B cell (primary cell): ENCODE measurements at regions not wholly inside any gene's neighbourhood (a gene's known extent, or its start where the extent isn't known, plus 50 kb on each side); places are given as distances from the start of the nearest gene placed in this dataset.

Source experiments
- ATAC-seq: fragments of 200-7000 bp; cut with Tn5 transposase; one replicate; pipeline ENCODE4 v1.10.0; 2021; ENCODE audit warnings: low read depth, mild to moderate bottlenecking, moderate number of reproducible peaks, moderate library complexity
- CTCF ChIA-PET: fragments of 350-600 bp; sonication (Branson Sonifier 250); formaldehyde crosslinking; loops from one replicate; lab custom pipeline; 2021; ENCODE audit warnings: antibody characterized with exemption, inconsistent platforms; lab: Charles Lee
- POLR2A ChIA-PET: fragments of 350-600 bp; sonication (Branson Sonifier 250); formaldehyde crosslinking; loops from one replicate; lab custom pipeline; 2021; ENCODE audit warnings: antibody characterized with exemption; lab: Charles Lee
- DNase-seq: peaks from one replicate; pipeline ENCODE4 v3.0.0; 2013
- H2AFZ ChIP-seq: 2 replicates; pipeline ENCODE4 v1.6.1; 2012; ENCODE audit warnings: mild to moderate bottlenecking, low read depth, low read length; ENCODE audit not compliant: insufficient read depth, poor library complexity, severe bottlenecking
- H3K27ac ChIP-seq, 2 donors: 1 replicate in 1 of 2; 2 replicates in 1 of 2; pipeline ENCODE4 v1.5.1; 2012 to 2013; ENCODE audit warnings: low read length in 2 of 2, mild to moderate bottlenecking in 2 of 2, moderate library complexity in 1 of 2
- H3K27me3 ChIP-seq, 4 experiments: fragments of 200-600 bp in 1 of 4; sonication (generic) in 1 of 4; replicated peaks in 1 of 4; 1 replicate in 2 of 4; 2 replicates in 2 of 4; pipeline versions ENCODE4 v1.6.1 to v1.7.0; 2013 to 2016; ENCODE audit warnings: low read length in 3 of 4, mild to moderate bottlenecking in 2 of 4, mixed read lengths in 1 of 4, moderate library complexity in 1 of 4; ENCODE audit not compliant: insufficient read depth in 4 of 4, control insufficient read depth in 3 of 4; ENCODE audit errors: control extremely low read depth in 1 of 4
- H3K36me3 ChIP-seq, 2 experiments: replicated peaks in 1 of 2; 1 replicate in 1 of 2; 2 replicates in 1 of 2; pipeline versions ENCODE4 v1.6.1 to v1.7.1; 2013; ENCODE audit warnings: low read length in 1 of 2; ENCODE audit not compliant: insufficient read depth in 2 of 2, control insufficient read depth in 1 of 2; ENCODE audit errors: control extremely low read depth in 1 of 2, extremely low read depth in 1 of 2
- H3K4me1 ChIP-seq, 2 donors: fragments of 200-600 bp in 1 of 2; sonication (generic) in 1 of 2; 1 replicate in 1 of 2; 2 replicates in 1 of 2; pipeline versions ENCODE4 v1.5.1 to v1.6.1; 2013 to 2017; ENCODE audit warnings: low read length in 2 of 2; ENCODE audit not compliant: control insufficient read depth in 2 of 2, insufficient read depth in 2 of 2
- H3K4me2 ChIP-seq: replicated peaks from 2 replicates; pipeline ENCODE3; 2012; ENCODE audit warnings: mild to moderate bottlenecking, low read depth, low read length; ENCODE audit not compliant: poor library complexity, severe bottlenecking
- H3K4me3 ChIP-seq, 5 experiments: fragments of 200-600 bp in 1 of 5; sonication (generic) in 1 of 5; 1 replicate in 3 of 5; 2 replicates in 2 of 5; pipeline versions ENCODE4 v1.5.1 to v1.7.0; 2011 to 2016; ENCODE audit warnings: low read length in 4 of 5, mild to moderate bottlenecking in 4 of 5, low read depth in 2 of 5, control low read depth in 1 of 5, moderate library complexity in 1 of 5; ENCODE audit not compliant: insufficient read depth in 1 of 5; ENCODE audit errors: control extremely low read depth in 1 of 5, extremely low read depth in 1 of 5
- H3K79me2 ChIP-seq: fragments of 200-600 bp; sonication (generic); one replicate; pipeline ENCODE4 v1.6.0; 2016; ENCODE audit warnings: low read length; ENCODE audit not compliant: control insufficient read depth, insufficient read depth
- H3K9ac ChIP-seq: fragments of 200-600 bp; sonication (generic); 2 replicates; pipeline ENCODE4 v1.6.1; 2017; ENCODE audit warnings: mild to moderate bottlenecking, low read length, moderate library complexity
- H3K9me3 ChIP-seq, 3 donors: one replicate each; pipeline versions ENCODE4 v1.6.1 to v1.7.1; 2013; ENCODE audit warnings: low read length in 2 of 3; ENCODE audit not compliant: control insufficient read depth in 2 of 3, insufficient read depth in 1 of 3; ENCODE audit errors: control extremely low read depth in 1 of 3
- H4K20me1 ChIP-seq: 2 replicates; pipeline ENCODE4 v1.6.0; 2012; ENCODE audit warnings: mild to moderate bottlenecking, low read length; ENCODE audit not compliant: insufficient read depth, control insufficient read depth, poor library complexity, severe bottlenecking
- H3K27ac Mint-ChIP-seq: one replicate; pipeline ENCODE4 v1.8.0; 2021; ENCODE audit warnings: mixed read lengths
- H3K27me3 Mint-ChIP-seq: one replicate; pipeline ENCODE4 v1.8.0; 2021; ENCODE audit warnings: mixed read lengths
- H3K4me1 Mint-ChIP-seq: one replicate; pipeline ENCODE4 v1.8.0; 2021; ENCODE audit warnings: mixed read lengths
- H3K4me3 Mint-ChIP-seq: one replicate; pipeline ENCODE4 v1.8.0; 2021; ENCODE audit warnings: mixed read lengths
- H3K9me3 Mint-ChIP-seq: one replicate; pipeline ENCODE4 v1.8.0; 2022; ENCODE audit warnings: mixed read lengths; ENCODE audit not compliant: insufficient read depth
- EZH2 ChIP-seq: IDR thresholded peaks from 2 replicates; pipeline ENCODE4 v1.6.1; 2012; ENCODE audit warnings: borderline replicate concordance, low read depth, mild to moderate bottlenecking, moderate library complexity, low read length; ENCODE audit not compliant: insufficient read depth, poor library complexity, severe bottlenecking
- WGBS: methylation state at CpG from one replicate; pipeline ENCODE4 v1.1.5; 2013; ENCODE audit warnings: missing lambda C conversion rate; ENCODE audit not compliant: insufficient coverage; 5-methylcytosine and 5-hydroxymethylcytosine counted together
- intact Hi-C: fragments of 100-400 bp; cut with micrococcal nuclease; formaldehyde crosslinking; loops from one replicate; pipeline ENCODE4 v1.10.0; 2022
- TF ChIP-seq, protein P1 (sequence below): fragments of 200-600 bp; IDR thresholded peaks from one replicate; pipeline ENCODE4 v1.8.0; 2022; ENCODE audit warnings: antibody characterized with exemption, mild to moderate bottlenecking

DNA sequence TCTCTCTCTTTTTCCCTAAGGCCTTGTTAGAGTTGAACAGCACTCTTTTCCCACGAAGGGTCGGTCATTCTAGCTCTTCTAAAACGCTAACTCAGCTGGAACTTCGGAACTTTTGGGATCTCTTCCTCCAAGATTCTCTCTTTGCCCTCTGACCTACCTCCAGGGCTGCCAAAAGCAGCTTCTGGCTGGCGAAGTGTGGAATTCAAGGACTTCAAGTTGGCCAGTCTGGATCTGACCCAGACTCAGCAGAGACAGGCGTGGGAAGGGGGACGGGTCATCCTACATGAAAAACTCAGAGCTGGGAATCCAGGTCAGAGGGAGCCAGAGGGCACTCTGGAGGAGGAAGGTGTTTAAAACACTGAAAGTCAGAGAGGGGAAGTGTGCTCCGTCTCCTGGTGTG is 305.5 kb upstream of the HDAC4 start:
- peaks cover 0 to 11% (median 0%) of the 10 kb centered on the region in 4 experiments for H3K27me3 ChIP-seq
- H3K4me1 ChIP-seq = no peaks in the 10 kb centered on the region
- ATAC-seq (no peak), DNase-seq (no peak)
- peaks cover 5% of the 10 kb centered on the region for H3K9me3 Mint-ChIP-seq
- H3K79me2 ChIP-seq = no peaks in the 10 kb centered on the region
- no peaks in the 10 kb centered on the region for H3K36me3 ChIP-seq
- TF ChIP-seq, protein P1, sequence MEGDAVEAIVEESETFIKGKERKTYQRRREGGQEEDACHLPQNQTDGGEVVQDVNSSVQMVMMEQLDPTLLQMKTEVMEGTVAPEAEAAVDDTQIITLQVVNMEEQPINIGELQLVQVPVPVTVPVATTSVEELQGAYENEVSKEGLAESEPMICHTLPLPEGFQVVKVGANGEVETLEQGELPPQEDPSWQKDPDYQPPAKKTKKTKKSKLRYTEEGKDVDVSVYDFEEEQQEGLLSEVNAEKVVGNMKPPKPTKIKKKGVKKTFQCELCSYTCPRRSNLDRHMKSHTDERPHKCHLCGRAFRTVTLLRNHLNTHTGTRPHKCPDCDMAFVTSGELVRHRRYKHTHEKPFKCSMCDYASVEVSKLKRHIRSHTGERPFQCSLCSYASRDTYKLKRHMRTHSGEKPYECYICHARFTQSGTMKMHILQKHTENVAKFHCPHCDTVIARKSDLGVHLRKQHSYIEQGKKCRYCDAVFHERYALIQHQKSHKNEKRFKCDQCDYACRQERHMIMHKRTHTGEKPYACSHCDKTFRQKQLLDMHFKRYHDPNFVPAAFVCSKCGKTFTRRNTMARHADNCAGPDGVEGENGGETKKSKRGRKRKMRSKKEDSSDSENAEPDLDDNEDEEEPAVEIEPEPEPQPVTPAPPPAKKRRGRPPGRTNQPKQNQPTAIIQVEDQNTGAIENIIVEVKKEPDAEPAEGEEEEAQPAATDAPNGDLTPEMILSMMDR = no peak
- TF ChIP-seq EZH2 = no peak
- H3K4me1 Mint-ChIP-seq = no peaks in the 10 kb centered on the region
- H3K4me3 Mint-ChIP-seq = no peak overlapping the region
- H3K27ac ChIP-seq = no peak overlapping the region
- POLR2A ChIA-PET = no interaction called here
- peaks cover 31% of the 10 kb centered on the region for H3K27me3 Mint-ChIP-seq
- no peak overlapping the region for H3K4me3 ChIP-seq
- H3K9ac ChIP-seq = no peak overlapping the region
- H4K20me1 ChIP-seq = no peaks in the 10 kb centered on the region
- H3K27ac Mint-ChIP-seq = no peak overlapping the region
- CTCF ChIA-PET = interaction anchor here (0.7 kb wide), 1 partner anchor 101 kb away, joined by 3 read pairs; no protein-coding TSS in a partner anchor
- H2AFZ ChIP-seq = no peak overlapping the region
- intact Hi-C loops = no loop called here
- H3K4me2 ChIP-seq = no peak overlapping the region
- WGBS = 78% methylated on average over 7 of the region's 8 CpGs
- H3K9me3 ChIP-seq = peaks cover 0 to 10% (median 2%) of the 10 kb centered on the region in 3 donors

DNA sequence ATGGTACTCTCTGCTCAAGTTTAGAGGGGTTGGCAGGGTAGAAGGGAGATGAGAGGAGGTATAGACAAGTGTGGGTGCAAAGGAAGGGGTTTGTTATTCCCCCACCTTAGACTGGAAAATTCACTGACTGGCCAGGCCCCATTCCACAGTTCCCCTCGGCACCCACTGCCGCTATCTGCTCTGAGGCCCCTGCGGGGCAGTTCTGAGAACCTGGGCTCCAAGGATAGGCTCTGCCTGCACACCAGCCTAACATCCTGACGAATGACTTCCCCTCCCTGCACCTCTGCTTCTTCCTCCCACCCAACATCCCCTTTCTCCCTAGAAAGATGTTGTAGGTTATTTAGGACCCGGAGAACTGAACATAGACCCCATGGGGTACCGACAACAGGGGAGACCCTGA is 303.9 kb upstream of the HDAC4 start:
- no peaks in the 10 kb centered on the region for H3K36me3 ChIP-seq
- CTCF ChIA-PET = no interaction called here
- intact Hi-C loops = no loop called here

More for the DNA sequence above, 303.9 kb upstream of the HDAC4 start:
- Histone ChIP-seq H3K4me2 (no peak overlapping the region), H3K4me3 (no peak overlapping the region), H2AFZ (no peak overlapping the region), H3K79me2 (no peaks in the 10 kb centered on the region), H3K9ac (no peak overlapping the region), H4K20me1 (no peaks in the 10 kb centered on the region), H3K27ac (no peak overlapping the region), H3K4me1 (no peaks in the 10 kb centered on the region), H3K27me3 (peaks cover 0 to 11% (median 0%) of the 10 kb centered on the region in 4 experiments), H3K9me3 (peaks cover 0 to 6% (median 2%) of the 10 kb centered on the region in 3 donors)
- Mint-ChIP-seq H3K27ac (no peak overlapping the region), H3K9me3 (peaks cover 5% of the 10 kb centered on the region), H3K4me3 (no peak overlapping the region), H3K4me1 (no peaks in the 10 kb centered on the region), H3K27me3 (peaks cover 24% of the 10 kb centered on the region)
- POLR2A ChIA-PET = no interaction called here
- DNase-seq = no peak
- 100% methylated on average over 2 of the region's 6 CpGs for WGBS
- TF ChIP-seq, protein P1 = no peak
- TF ChIP-seq EZH2 = no peak
- no peak for ATAC-seq
